GM12874 (cell line): ENCODE measurements at regions not wholly inside any gene's neighbourhood (a gene's known extent, or its start where the extent isn't known, plus 50 kb on each side); places are given as distances from the start of the nearest gene placed in this dataset.

Experiments used
- CTCF ChIP-seq: IDR thresholded peaks from 2 replicates; pipeline ENCODE4 v1.5.1; 2011; ENCODE audit warnings: low read depth, mild to moderate bottlenecking, control low read depth, low read length, moderate library complexity; ENCODE audit not compliant: insufficient read depth

- TF ChIP-seq CTCF: no peak
Measured at GRCh38 chr12:46936042-46936441, 110.2 kb upstream of the SLC38A4 start.

DNA sequence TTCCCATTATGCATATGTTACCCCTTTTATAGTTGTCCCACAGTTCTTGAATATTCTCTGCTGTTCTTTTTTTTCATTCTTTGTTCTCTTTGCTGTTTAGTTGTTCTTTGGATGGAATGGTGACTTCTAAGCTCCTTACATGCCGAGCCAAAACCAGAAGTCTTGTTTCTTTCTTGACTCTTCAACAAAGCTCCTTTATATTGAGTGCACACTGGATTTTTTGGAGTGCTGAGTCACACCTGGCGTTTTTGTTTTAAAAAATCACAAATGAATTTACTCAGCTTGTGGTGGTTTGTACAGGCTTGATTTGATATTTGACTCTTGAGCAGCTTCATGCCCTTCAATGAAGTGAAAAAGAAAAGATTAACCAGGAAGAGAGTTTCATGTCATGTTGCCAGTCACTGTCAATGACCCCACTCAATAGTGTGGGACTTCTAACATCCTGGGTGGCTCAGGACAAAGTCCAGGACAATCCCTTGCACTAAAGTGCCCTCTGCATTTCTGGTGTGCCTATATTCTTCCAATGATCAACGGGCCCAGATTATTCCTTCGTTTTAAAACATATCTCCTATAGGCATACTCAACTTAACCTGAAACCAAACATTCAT lies 112.4 kb upstream of the SLC38A4 start:
- no peak for TF ChIP-seq CTCF

GRCh38 chr12:46941981-46942380 lies 116.2 kb upstream of the SLC38A4 start:
- TF ChIP-seq CTCF: no peak

- TF ChIP-seq CTCF: no peak
Measured at GRCh38 chr12:46942579-46942978, 116.8 kb upstream of the SLC38A4 start.

DNA sequence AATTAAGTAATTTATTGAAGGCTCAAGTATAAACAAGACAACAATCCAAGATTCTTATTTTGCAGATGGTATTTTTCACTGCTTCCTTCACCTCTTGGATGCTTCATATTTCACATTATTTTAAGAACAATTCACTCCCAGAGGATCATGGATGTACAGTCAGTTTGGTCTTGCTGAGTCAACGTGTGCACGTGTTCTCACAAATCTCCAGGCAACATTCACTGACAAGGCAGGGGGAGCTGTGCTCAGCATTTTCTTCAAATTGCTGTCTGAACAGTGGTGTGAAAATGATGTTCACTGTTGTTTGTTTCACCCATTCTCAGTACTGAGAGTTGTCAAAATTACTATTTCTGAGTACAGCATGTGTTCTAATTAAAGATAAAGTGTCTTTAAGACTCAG lies 118.3 kb upstream of the SLC38A4 start:
- no peak for TF ChIP-seq CTCF

GRCh38 chr12:46944771-46945170 lies 119.0 kb upstream of the SLC38A4 start:
- no peak for TF ChIP-seq CTCF

GRCh38 chr12:46945591-46945990 lies 119.8 kb upstream of the SLC38A4 start:
- no peak for TF ChIP-seq CTCF
